ENCODE measurements at regions not wholly inside any gene's neighbourhood (a gene's known extent, or its start where the extent isn't known, plus 50 kb on each side); places are given as distances from the start of the nearest gene placed in this dataset.

DNA sequence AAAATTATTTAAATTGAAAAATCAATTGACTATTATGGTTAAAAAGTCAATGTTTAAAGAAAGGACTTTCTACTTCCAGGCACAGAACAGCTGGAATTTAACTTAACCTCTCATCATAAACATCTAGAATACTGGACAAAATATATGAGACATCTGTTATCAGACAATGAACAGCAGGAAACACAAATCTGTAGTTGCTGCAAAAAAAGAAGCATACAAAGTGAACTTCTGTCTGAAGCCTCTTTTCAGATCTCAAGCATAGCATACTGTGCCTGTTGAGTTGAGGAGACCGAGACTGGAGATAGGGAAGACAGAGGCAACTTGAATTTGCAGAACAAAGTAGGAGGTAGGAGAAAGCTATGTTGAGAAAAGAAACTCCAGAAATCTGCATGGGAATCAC, 140.0 kb upstream of the CBLB start:
- no peak for TF ChIP-seq POLR2A (IDR thresholded peaks at IDR 0.05)
- TF ChIP-seq, protein P1, sequence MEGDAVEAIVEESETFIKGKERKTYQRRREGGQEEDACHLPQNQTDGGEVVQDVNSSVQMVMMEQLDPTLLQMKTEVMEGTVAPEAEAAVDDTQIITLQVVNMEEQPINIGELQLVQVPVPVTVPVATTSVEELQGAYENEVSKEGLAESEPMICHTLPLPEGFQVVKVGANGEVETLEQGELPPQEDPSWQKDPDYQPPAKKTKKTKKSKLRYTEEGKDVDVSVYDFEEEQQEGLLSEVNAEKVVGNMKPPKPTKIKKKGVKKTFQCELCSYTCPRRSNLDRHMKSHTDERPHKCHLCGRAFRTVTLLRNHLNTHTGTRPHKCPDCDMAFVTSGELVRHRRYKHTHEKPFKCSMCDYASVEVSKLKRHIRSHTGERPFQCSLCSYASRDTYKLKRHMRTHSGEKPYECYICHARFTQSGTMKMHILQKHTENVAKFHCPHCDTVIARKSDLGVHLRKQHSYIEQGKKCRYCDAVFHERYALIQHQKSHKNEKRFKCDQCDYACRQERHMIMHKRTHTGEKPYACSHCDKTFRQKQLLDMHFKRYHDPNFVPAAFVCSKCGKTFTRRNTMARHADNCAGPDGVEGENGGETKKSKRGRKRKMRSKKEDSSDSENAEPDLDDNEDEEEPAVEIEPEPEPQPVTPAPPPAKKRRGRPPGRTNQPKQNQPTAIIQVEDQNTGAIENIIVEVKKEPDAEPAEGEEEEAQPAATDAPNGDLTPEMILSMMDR (IDR thresholded peaks at IDR 0.05) = no peak

Data from body of pancreas (tissue), 4 donors.